Activated naive CD4-positive, alpha-beta T cell treated with anti-CD3 and anti-CD28 coated beads, Interleukin-2, amount 10 ng/mL, durations not matched to agents 7 days and 5 days (primary cell): ENCODE measurements at regions not wholly inside any gene's neighbourhood (a gene's known extent, or its start where the extent isn't known, plus 50 kb on each side); places are given as distances from the start of the nearest gene placed in this dataset.

Experiments
- CTCF ChIA-PET: fragments of 350-600 bp; sonication (Branson Sonifier 250); formaldehyde crosslinking; loops from one replicate; lab custom pipeline; 2021; ENCODE audit warnings: antibody characterized with exemption; lab: Charles Lee
- DNase-seq: peaks from one replicate; pipeline ENCODE4 v3.0.0-alpha.2; 2020
- H3K27ac Mint-ChIP-seq: one replicate; pipeline ENCODE4 v1.8.0; 2021; ENCODE audit warnings: mild to moderate bottlenecking, moderate library complexity, mixed read lengths
- H3K27me3 Mint-ChIP-seq: one replicate; pipeline ENCODE4 v1.8.0; 2021; ENCODE audit warnings: mild to moderate bottlenecking, mixed read lengths
- H3K36me3 Mint-ChIP-seq: one replicate; pipeline ENCODE4 v1.8.0; 2021; ENCODE audit warnings: mixed read lengths
- H3K4me1 Mint-ChIP-seq: one replicate; pipeline ENCODE4 v1.8.0; 2021; ENCODE audit warnings: mixed read lengths
- H3K4me3 Mint-ChIP-seq: one replicate; pipeline ENCODE4 v1.8.0; 2021; ENCODE audit warnings: mild to moderate bottlenecking, moderate library complexity, mixed read lengths
- H3K9me3 Mint-ChIP-seq: one replicate; pipeline ENCODE4 v1.8.0; 2021; ENCODE audit warnings: mixed read lengths

GRCh38 chr2:128818704-128819491, 500.2 kb upstream of the HS6ST1 start:
- no peaks in the 10 kb centered on the region for H3K4me1 Mint-ChIP-seq
- no peaks in the 10 kb centered on the region for H3K27me3 Mint-ChIP-seq
- H3K27ac Mint-ChIP-seq = no peak overlapping the region
- no peak for DNase-seq
- no peak overlapping the region for H3K4me3 Mint-ChIP-seq
- CTCF ChIA-PET = no interaction called here
- H3K9me3 Mint-ChIP-seq = peaks cover 2% of the 10 kb centered on the region
- no peaks in the 10 kb centered on the region for H3K36me3 Mint-ChIP-seq

- CTCF ChIA-PET = no interaction called here
- Mint-ChIP-seq H3K27me3 (no peaks in the 10 kb centered on the region), H3K9me3 (peaks cover 6% of the 10 kb centered on the region), H3K36me3 (no peaks in the 10 kb centered on the region), H3K4me1 (no peaks in the 10 kb centered on the region), H3K4me3 (no peak overlapping the region), H3K27ac (no peak overlapping the region)
- no peak for DNase-seq
Measured at GRCh38 chr2:128820452-128820851, 501.8 kb upstream of the HS6ST1 start.

GRCh38 chr2:128821010-128821409, 502.3 kb upstream of the HS6ST1 start:
- Mint-ChIP-seq H3K4me3 (no peak overlapping the region), H3K9me3 (peaks cover 6% of the 10 kb centered on the region), H3K36me3 (no peaks in the 10 kb centered on the region), H3K27me3 (no peaks in the 10 kb centered on the region), H3K4me1 (no peaks in the 10 kb centered on the region), H3K27ac (no peak overlapping the region)
- DNase-seq = no peak
- CTCF ChIA-PET = no interaction called here

- Mint-ChIP-seq H3K4me3 (no peak overlapping the region), H3K27ac (no peak overlapping the region), H3K4me1 (no peaks in the 10 kb centered on the region), H3K27me3 (no peaks in the 10 kb centered on the region), H3K36me3 (no peaks in the 10 kb centered on the region), H3K9me3 (peaks cover 1% of the 10 kb centered on the region)
- CTCF ChIA-PET = no interaction called here
- DNase-seq = no peak
Measured at GRCh38 chr2:128832946-128833663, 514.4 kb upstream of the HS6ST1 start.

- H3K27ac Mint-ChIP-seq = no peak overlapping the region
- H3K36me3 Mint-ChIP-seq = no peaks in the 10 kb centered on the region
- H3K4me1 Mint-ChIP-seq = no peaks in the 10 kb centered on the region
- CTCF ChIA-PET = no interaction called here
- DNase-seq = no peak
- peaks cover 3% of the 10 kb centered on the region for H3K9me3 Mint-ChIP-seq
- H3K27me3 Mint-ChIP-seq = no peaks in the 10 kb centered on the region
- no peak overlapping the region for H3K4me3 Mint-ChIP-seq
Measured at GRCh38 chr2:128833664-128834027, 515.0 kb upstream of the HS6ST1 start.

GRCh38 chr2:128834207-128834879, 515.7 kb upstream of the HS6ST1 start:
- H3K27ac Mint-ChIP-seq = no peak overlapping the region
- H3K4me1 Mint-ChIP-seq = no peaks in the 10 kb centered on the region
- no peaks in the 10 kb centered on the region for H3K36me3 Mint-ChIP-seq
- no peak for DNase-seq
- peaks cover 3% of the 10 kb centered on the region for H3K9me3 Mint-ChIP-seq
- no peak overlapping the region for H3K4me3 Mint-ChIP-seq
- CTCF ChIA-PET = no interaction called here
- H3K27me3 Mint-ChIP-seq = no peaks in the 10 kb centered on the region

GRCh38 chr2:128834880-128835252, 516.2 kb upstream of the HS6ST1 start:
- no peak overlapping the region for H3K27ac Mint-ChIP-seq
- H3K27me3 Mint-ChIP-seq = no peaks in the 10 kb centered on the region
- H3K4me1 Mint-ChIP-seq = no peaks in the 10 kb centered on the region
- CTCF ChIA-PET = no interaction called here
- no peak overlapping the region for H3K4me3 Mint-ChIP-seq
- DNase-seq = no peak
- H3K36me3 Mint-ChIP-seq = no peaks in the 10 kb centered on the region
- peaks cover 3% of the 10 kb centered on the region for H3K9me3 Mint-ChIP-seq

- H3K27me3 Mint-ChIP-seq = no peaks in the 10 kb centered on the region
- H3K9me3 Mint-ChIP-seq = peaks cover 3% of the 10 kb centered on the region
- CTCF ChIA-PET = no interaction called here
- no peaks in the 10 kb centered on the region for H3K4me1 Mint-ChIP-seq
- no peak for DNase-seq
- no peak overlapping the region for H3K4me3 Mint-ChIP-seq
- H3K27ac Mint-ChIP-seq = no peak overlapping the region
- no peaks in the 10 kb centered on the region for H3K36me3 Mint-ChIP-seq
Measured at GRCh38 chr2:128835342-128835855, 516.7 kb upstream of the HS6ST1 start.

- Mint-ChIP-seq H3K27ac (no peak overlapping the region), H3K4me3 (no peak overlapping the region), H3K9me3 (peaks cover 3% of the 10 kb centered on the region), H3K27me3 (no peaks in the 10 kb centered on the region), H3K4me1 (no peaks in the 10 kb centered on the region), H3K36me3 (no peaks in the 10 kb centered on the region)
- DNase-seq = no peak
- CTCF ChIA-PET = no interaction called here
Measured at GRCh38 chr2:128835974-128836373, 517.3 kb upstream of the HS6ST1 start.

GRCh38 chr2:128836559-128837100, 518.0 kb upstream of the HS6ST1 start:
- no peak overlapping the region for H3K4me3 Mint-ChIP-seq
- H3K27ac Mint-ChIP-seq = no peak overlapping the region
- H3K27me3 Mint-ChIP-seq = peaks cover 1% of the 10 kb centered on the region
- no peaks in the 10 kb centered on the region for H3K4me1 Mint-ChIP-seq
- CTCF ChIA-PET = no interaction called here
- no peak for DNase-seq
- H3K36me3 Mint-ChIP-seq = no peaks in the 10 kb centered on the region
- H3K9me3 Mint-ChIP-seq = peaks cover 3% of the 10 kb centered on the region

GRCh38 chr2:128838244-128838643, 519.6 kb upstream of the HS6ST1 start:
- DNase-seq = no peak
- CTCF ChIA-PET = no interaction called here
- Mint-ChIP-seq H3K36me3 (no peaks in the 10 kb centered on the region), H3K9me3 (peaks cover 3% of the 10 kb centered on the region), H3K4me3 (no peak overlapping the region), H3K27ac (no peak overlapping the region), H3K27me3 (peaks cover 4% of the 10 kb centered on the region), H3K4me1 (no peaks in the 10 kb centered on the region)

- Mint-ChIP-seq H3K4me3 (no peak overlapping the region), H3K27ac (no peak overlapping the region), H3K9me3 (peaks cover 3% of the 10 kb centered on the region), H3K36me3 (no peaks in the 10 kb centered on the region), H3K4me1 (no peaks in the 10 kb centered on the region), H3K27me3 (peaks cover 4% of the 10 kb centered on the region)
- CTCF ChIA-PET = no interaction called here
- DNase-seq = no peak
Measured at GRCh38 chr2:128841803-128842202, 523.1 kb upstream of the HS6ST1 start.

- Mint-ChIP-seq H3K4me1 (no peaks in the 10 kb centered on the region), H3K27ac (no peak overlapping the region), H3K4me3 (no peak overlapping the region), H3K9me3 (no peaks in the 10 kb centered on the region), H3K27me3 (no peaks in the 10 kb centered on the region), H3K36me3 (no peaks in the 10 kb centered on the region)
- CTCF ChIA-PET = no interaction called here
- DNase-seq = no peak
Measured at GRCh38 chr2:128867311-128867710, 548.6 kb upstream of the HS6ST1 start.

- Mint-ChIP-seq H3K27me3 (no peaks in the 10 kb centered on the region), H3K4me1 (no peaks in the 10 kb centered on the region), H3K9me3 (no peaks in the 10 kb centered on the region), H3K36me3 (no peaks in the 10 kb centered on the region), H3K27ac (no peak overlapping the region), H3K4me3 (no peak overlapping the region)
- CTCF ChIA-PET = no interaction called here
- no peak for DNase-seq
Measured at GRCh38 chr2:128867936-128868636, 549.4 kb upstream of the HS6ST1 start.
